ENCODE measurements at regions not wholly inside any gene's neighbourhood (a gene's known extent, or its start where the extent isn't known, plus 50 kb on each side); places are given as distances from the start of the nearest gene placed in this dataset.

- TF ChIP-seq EZH2 (IDR thresholded peaks at IDR 0.05; ENCODE audit: low read depth) (no peak), CTCF (conservative IDR thresholded peaks at IDR 0.05) (no peak)
Observed at GRCh38 chr4:71625005-71625404, 158.9 kb downstream of the GC start.

All from PC-9 (cell line).